ENCODE measurements at regions not wholly inside any gene's neighbourhood (a gene's known extent, or its start where the extent isn't known, plus 50 kb on each side); places are given as distances from the start of the nearest gene placed in this dataset.
"Not testable (repeated sequence)": the region's sequence is repeated elsewhere in the genome, so short reads cannot be mapped to it uniquely, and the experiment has no call there.

- TF ChIP-seq CTCF (IDR thresholded peaks at IDR 0.05; ENCODE audit: low read length); EZH2 (IDR thresholded peaks at IDR 0.05; ENCODE audit: borderline replicate concordance, low read length): not testable (repeated sequence)
These were observed 102.9 kb upstream of the NBPF19 start for GRCh38 chr1:149371955-149372354.
